ENCODE measurements at regions not wholly inside any gene's neighbourhood (a gene's known extent, or its start where the extent isn't known, plus 50 kb on each side); places are given as distances from the start of the nearest gene placed in this dataset.

GRCh38 chr1:222385262-222385661 lies 162.6 kb downstream of the HHIPL2 start:
- H3K4me2 ChIP-seq (ENCODE audit: low read length, poor library complexity, severe bottlenecking), result no peak overlapping the region
- H3K4me3 ChIP-seq (ENCODE audit: insufficient read depth in 1 of 2, low read depth in 1 of 2, low read length in 2 of 2), result no peak overlapping the region
- H3K23ac ChIP-seq (ENCODE audit: low read length in 2 of 2), result no peak overlapping the region
- no peak overlapping the region for H2BK15ac ChIP-seq (ENCODE audit: low read depth, poor library complexity, severe bottlenecking)
- H2AK5ac ChIP-seq (ENCODE audit: low read length, severe bottlenecking), result no peak overlapping the region
- no peak overlapping the region for H2BK5ac ChIP-seq (ENCODE audit: low read depth, low read length, poor library complexity, severe bottlenecking)
- no peak overlapping the region for H4K91ac ChIP-seq (ENCODE audit: low read length)
- no peak for DNase-seq
- H2AFZ ChIP-seq (ENCODE audit: low read depth, low read length), result no peak overlapping the region
- H3K9ac ChIP-seq (ENCODE audit: low read length), result no peak overlapping the region
- H2BK120ac ChIP-seq (ENCODE audit: low read depth, low read length), result no peak overlapping the region
- no peak overlapping the region for H2BK12ac ChIP-seq (ENCODE audit: low read length in 2 of 2)
- no peak overlapping the region for H3K18ac ChIP-seq (ENCODE audit: low read depth in 1 of 2, low read length in 2 of 2)
- no peaks in the 10 kb centered on the region for H3K36me3 ChIP-seq (ENCODE audit: control insufficient read depth in 1 of 2, insufficient read depth in 2 of 2, low read depth in 1 of 2, low read length in 2 of 2)
- no peak overlapping the region for H3K14ac ChIP-seq (ENCODE audit: low read length in 2 of 2)
- H4K8ac ChIP-seq (ENCODE audit: low read length), result no peak overlapping the region
- H3K9me3 ChIP-seq (ENCODE audit: control insufficient read depth, low read length), result no peaks in the 10 kb centered on the region
- H3K79me1 ChIP-seq (replicated peaks; ENCODE audit: low read length, poor library complexity, severe bottlenecking), result no peaks in the 10 kb centered on the region
- no peaks in the 10 kb centered on the region for H3K4me1 ChIP-seq (ENCODE audit: control insufficient read depth, insufficient read depth, low read depth, low read length)
- H3K4ac ChIP-seq (ENCODE audit: low read depth in 1 of 2, low read length in 2 of 2), result no peak overlapping the region
- no peaks in the 10 kb centered on the region for H3K27me3 ChIP-seq (ENCODE audit: control insufficient read depth in 1 of 2, insufficient read depth in 1 of 2, low read length in 2 of 2)
- no peak overlapping the region for H3K27ac ChIP-seq (ENCODE audit: low read length, poor library complexity, severe bottlenecking)

GRCh38 chr1:222384531-222384930 lies 163.4 kb downstream of the HHIPL2 start:
- H2AFZ ChIP-seq (ENCODE audit: low read depth, low read length), result no peak overlapping the region
- H3K36me3 ChIP-seq (ENCODE audit: control insufficient read depth in 1 of 2, insufficient read depth in 2 of 2, low read depth in 1 of 2, low read length in 2 of 2), result no peaks in the 10 kb centered on the region
- no peak overlapping the region for H3K4me2 ChIP-seq (ENCODE audit: low read length, poor library complexity, severe bottlenecking)
- no peak overlapping the region for H2BK12ac ChIP-seq (ENCODE audit: low read length in 2 of 2)
- H3K23ac ChIP-seq (ENCODE audit: low read length in 2 of 2), result no peak overlapping the region
- H4K8ac ChIP-seq (ENCODE audit: low read length), result no peak overlapping the region
- H2BK120ac ChIP-seq (ENCODE audit: low read depth, low read length), result no peak overlapping the region
- H3K14ac ChIP-seq (ENCODE audit: low read length in 2 of 2), result no peak overlapping the region
- no peaks in the 10 kb centered on the region for H3K79me1 ChIP-seq (replicated peaks; ENCODE audit: low read length, poor library complexity, severe bottlenecking)
- H2AK5ac ChIP-seq (ENCODE audit: low read length, severe bottlenecking), result no peak overlapping the region
- H4K91ac ChIP-seq (ENCODE audit: low read length), result no peak overlapping the region
- H3K27ac ChIP-seq (ENCODE audit: low read length, poor library complexity, severe bottlenecking), result no peak overlapping the region
- no peak overlapping the region for H3K18ac ChIP-seq (ENCODE audit: low read depth in 1 of 2, low read length in 2 of 2)
- H3K4me3 ChIP-seq (ENCODE audit: insufficient read depth in 1 of 2, low read depth in 1 of 2, low read length in 2 of 2), result no peak overlapping the region
- no peak overlapping the region for H2BK5ac ChIP-seq (ENCODE audit: low read depth, low read length, poor library complexity, severe bottlenecking)
- peak overlapping the region; percentile 49 for H3K9ac ChIP-seq (ENCODE audit: low read length)
- H3K9me3 ChIP-seq (ENCODE audit: control insufficient read depth, low read length), result no peaks in the 10 kb centered on the region
- no peaks in the 10 kb centered on the region for H3K4me1 ChIP-seq (ENCODE audit: control insufficient read depth, insufficient read depth, low read depth, low read length)
- H3K4ac ChIP-seq (ENCODE audit: low read depth in 1 of 2, low read length in 2 of 2), result no peak overlapping the region
- no peak for DNase-seq
- no peak overlapping the region for H2BK15ac ChIP-seq (ENCODE audit: low read depth, poor library complexity, severe bottlenecking)
- no peaks in the 10 kb centered on the region for H3K27me3 ChIP-seq (ENCODE audit: control insufficient read depth in 1 of 2, insufficient read depth in 1 of 2, low read length in 2 of 2)

- no peak overlapping the region for H3K4me3 ChIP-seq (ENCODE audit: insufficient read depth in 1 of 2, low read depth in 1 of 2, low read length in 2 of 2)
- H3K18ac ChIP-seq (ENCODE audit: low read depth in 1 of 2, low read length in 2 of 2), result no peak overlapping the region
- no peak overlapping the region for H3K9ac ChIP-seq (ENCODE audit: low read length)
- no peaks in the 10 kb centered on the region for H3K4me1 ChIP-seq (ENCODE audit: control insufficient read depth, insufficient read depth, low read depth, low read length)
- no peak overlapping the region for H2BK15ac ChIP-seq (ENCODE audit: low read depth, poor library complexity, severe bottlenecking)
- no peaks in the 10 kb centered on the region for H3K79me1 ChIP-seq (replicated peaks; ENCODE audit: low read length, poor library complexity, severe bottlenecking)
- no peak overlapping the region for H2BK5ac ChIP-seq (ENCODE audit: low read depth, low read length, poor library complexity, severe bottlenecking)
- no peak for DNase-seq
- H3K4ac ChIP-seq (ENCODE audit: low read depth in 1 of 2, low read length in 2 of 2), result no peak overlapping the region
- no peak overlapping the region for H2AK5ac ChIP-seq (ENCODE audit: low read length, severe bottlenecking)
- H3K23ac ChIP-seq (ENCODE audit: low read length in 2 of 2), result no peak overlapping the region
- no peaks in the 10 kb centered on the region for H3K27me3 ChIP-seq (ENCODE audit: control insufficient read depth in 1 of 2, insufficient read depth in 1 of 2, low read length in 2 of 2)
- WGBS, result 77% methylated on average over 3 of the region's 3 CpGs
- no peaks in the 10 kb centered on the region for H3K9me3 ChIP-seq (ENCODE audit: control insufficient read depth, low read length)
- no peak overlapping the region for H2BK120ac ChIP-seq (ENCODE audit: low read depth, low read length)
- no peak overlapping the region for H3K4me2 ChIP-seq (ENCODE audit: low read length, poor library complexity, severe bottlenecking)
- no peak overlapping the region for H2BK12ac ChIP-seq (ENCODE audit: low read length in 2 of 2)
- no peak overlapping the region for H2AFZ ChIP-seq (ENCODE audit: low read depth, low read length)
- H3K36me3 ChIP-seq (ENCODE audit: control insufficient read depth in 1 of 2, insufficient read depth in 2 of 2, low read depth in 1 of 2, low read length in 2 of 2), result no peaks in the 10 kb centered on the region
- no peak overlapping the region for H3K14ac ChIP-seq (ENCODE audit: low read length in 2 of 2)
- H3K27ac ChIP-seq (ENCODE audit: low read length, poor library complexity, severe bottlenecking), result no peak overlapping the region
- H4K8ac ChIP-seq (ENCODE audit: low read length), result no peak overlapping the region
- no peak overlapping the region for H4K91ac ChIP-seq (ENCODE audit: low read length)
Measured at GRCh38 chr1:222382171-222382570, 165.7 kb downstream of the HHIPL2 start.

- no peak overlapping the region for H3K27ac ChIP-seq (ENCODE audit: low read length, poor library complexity, severe bottlenecking)
- H2BK12ac ChIP-seq (ENCODE audit: low read length in 2 of 2), result no peak overlapping the region
- peak overlapping the region; percentile 16 for H4K8ac ChIP-seq (ENCODE audit: low read length)
- WGBS, result 90% methylated on average over 6 of the region's 6 CpGs
- no peak overlapping the region for H2AFZ ChIP-seq (ENCODE audit: low read depth, low read length)
- H2BK15ac ChIP-seq (ENCODE audit: low read depth, poor library complexity, severe bottlenecking), result peak overlapping the region; percentile 75
- H3K36me3 ChIP-seq (ENCODE audit: control insufficient read depth in 1 of 2, insufficient read depth in 2 of 2, low read depth in 1 of 2, low read length in 2 of 2), result no peaks in the 10 kb centered on the region
- no peaks in the 10 kb centered on the region for H3K79me1 ChIP-seq (replicated peaks; ENCODE audit: low read length, poor library complexity, severe bottlenecking)
- no peak overlapping the region for H3K4me3 ChIP-seq (ENCODE audit: insufficient read depth in 1 of 2, low read depth in 1 of 2, low read length in 2 of 2)
- H3K4me1 ChIP-seq (ENCODE audit: control insufficient read depth, insufficient read depth, low read depth, low read length), result peaks cover 2% of the 10 kb centered on the region
- no peak overlapping the region for H3K4me2 ChIP-seq (ENCODE audit: low read length, poor library complexity, severe bottlenecking)
- peak overlapping the region; percentile 22 for H4K91ac ChIP-seq (ENCODE audit: low read length)
- H3K14ac ChIP-seq (ENCODE audit: low read length in 2 of 2), result no peak overlapping the region
- H3K23ac ChIP-seq (ENCODE audit: low read length in 2 of 2), result no peak overlapping the region
- no peak overlapping the region for H2AK5ac ChIP-seq (ENCODE audit: low read length, severe bottlenecking)
- H3K9ac ChIP-seq (ENCODE audit: low read length), result no peak overlapping the region
- no peaks in the 10 kb centered on the region for H3K27me3 ChIP-seq (ENCODE audit: control insufficient read depth in 1 of 2, insufficient read depth in 1 of 2, low read length in 2 of 2)
- no peak overlapping the region for H2BK120ac ChIP-seq (ENCODE audit: low read depth, low read length)
- DNase-seq, result peak; percentile 13
- H2BK5ac ChIP-seq (ENCODE audit: low read depth, low read length, poor library complexity, severe bottlenecking), result no peak overlapping the region
- H3K9me3 ChIP-seq (ENCODE audit: control insufficient read depth, low read length), result no peaks in the 10 kb centered on the region
- no peak overlapping the region for H3K4ac ChIP-seq (ENCODE audit: low read depth in 1 of 2, low read length in 2 of 2)
- no peak overlapping the region for H3K18ac ChIP-seq (ENCODE audit: low read depth in 1 of 2, low read length in 2 of 2)
Measured at GRCh38 chr1:222377428-222378088, 170.3 kb downstream of the HHIPL2 start.

Measured in mesenchymal stem cell (in vitro differentiated cells and primary cell).